C1 segment of cervical spinal cord (tissue), 14 donors: ENCODE measurements at regions not wholly inside any gene's neighbourhood (a gene's known extent, or its start where the extent isn't known, plus 50 kb on each side); places are given as distances from the start of the nearest gene placed in this dataset.

Experiments
- DNase-seq, 14 donors: peaks; one replicate each; lab custom pipeline; 2025; lab: John Stamatoyannopoulos, UW

DNA sequence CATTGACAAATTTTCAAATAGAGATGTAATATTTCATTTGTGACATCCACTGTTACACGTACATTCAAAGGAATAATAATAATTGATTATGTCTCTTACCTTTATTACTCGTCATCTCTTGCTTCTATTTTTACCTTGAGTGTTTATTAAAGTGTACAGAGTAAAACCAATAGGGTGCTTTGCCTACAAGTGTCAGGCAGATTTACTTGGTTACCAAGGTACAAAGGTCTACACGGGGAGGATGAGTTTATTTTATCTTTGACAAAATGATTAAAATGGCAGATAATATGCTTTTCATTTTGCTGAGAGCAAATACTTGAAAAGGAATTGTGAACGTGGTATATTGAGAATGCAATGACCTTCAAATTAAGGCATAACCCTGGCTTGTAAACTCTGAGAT, 137.8 kb upstream of the SOX5 start:
- no peak for DNase-seq

DNA sequence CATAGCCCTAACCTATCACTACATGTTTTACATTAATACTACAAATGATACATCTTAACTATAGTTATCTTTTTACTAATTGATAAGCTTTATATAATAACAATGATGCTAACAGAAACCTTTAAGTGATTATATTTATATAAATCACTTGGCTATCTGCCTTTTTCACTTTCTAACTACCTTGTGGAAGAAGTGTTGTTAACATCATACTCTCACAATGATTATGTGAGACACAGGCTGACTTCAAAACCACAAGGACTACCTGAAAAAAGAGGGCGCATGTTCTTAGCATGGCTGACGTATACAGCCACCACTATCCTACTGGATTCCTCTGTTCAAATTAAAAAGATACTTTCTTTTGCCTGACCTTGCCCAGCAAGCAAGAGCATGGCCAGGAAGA, 135.3 kb upstream of the SOX5 start:
- no peak for DNase-seq

DNA sequence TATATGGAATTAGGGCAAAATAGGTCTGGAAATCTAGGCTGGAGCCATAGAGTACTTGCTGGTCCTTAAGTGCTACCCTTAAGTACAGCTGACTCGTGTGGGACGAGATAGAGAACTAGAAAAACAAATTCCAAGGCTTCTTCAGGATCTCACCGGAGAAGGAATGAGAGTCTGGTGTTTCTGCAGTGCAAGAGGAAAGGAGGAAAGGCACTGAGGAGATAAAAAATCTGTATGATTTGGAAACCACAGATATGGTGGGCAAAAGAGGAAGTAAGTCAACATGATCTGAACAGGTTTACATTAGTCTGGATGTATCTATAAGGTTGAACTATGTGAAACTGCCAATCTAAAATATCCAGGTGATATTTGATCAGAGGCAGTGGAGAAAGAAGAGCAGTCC, 134.4 kb upstream of the SOX5 start:
- DNase-seq: no peak

DNA sequence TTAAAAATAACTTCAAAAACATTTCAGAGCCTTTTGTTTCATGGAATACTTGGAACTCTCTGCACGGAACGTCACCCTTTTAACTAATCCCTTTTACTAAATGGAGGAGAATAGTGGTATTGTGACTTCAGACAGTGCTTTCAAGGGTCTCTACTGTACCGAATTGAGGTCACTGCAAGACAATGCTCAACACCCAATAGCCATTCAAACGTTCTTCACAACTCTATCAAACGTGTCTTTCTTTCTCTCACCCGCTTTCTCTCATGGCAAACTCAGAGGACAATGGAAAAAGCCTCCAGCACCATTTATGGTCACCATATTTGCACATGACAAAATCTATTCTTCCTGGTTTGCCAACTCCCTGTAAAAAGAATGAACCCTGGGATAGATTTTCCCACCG, 132.1 kb upstream of the SOX5 start:
- no peak for DNase-seq

DNA sequence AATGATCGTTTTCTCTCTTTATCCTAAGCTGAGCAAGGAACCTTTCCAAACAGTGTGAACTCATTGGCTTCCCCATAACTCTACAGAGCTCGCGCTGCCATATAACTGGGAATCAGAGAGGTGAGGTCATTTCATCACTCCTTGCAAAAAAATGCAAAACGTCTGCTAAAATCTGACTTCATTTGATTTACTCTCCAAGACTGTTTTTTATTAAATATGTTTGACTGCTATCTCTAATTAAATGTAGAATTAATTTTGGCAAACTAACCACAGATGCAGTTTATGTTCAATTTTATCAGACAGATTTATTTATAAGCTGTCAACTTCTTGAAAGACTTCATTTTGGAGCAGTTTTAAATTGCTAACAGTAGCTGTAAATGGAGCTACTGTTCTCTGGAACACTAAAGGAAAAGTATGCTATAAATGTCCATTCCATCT, 131.6 kb upstream of the SOX5 start:
- no peak for DNase-seq

DNA sequence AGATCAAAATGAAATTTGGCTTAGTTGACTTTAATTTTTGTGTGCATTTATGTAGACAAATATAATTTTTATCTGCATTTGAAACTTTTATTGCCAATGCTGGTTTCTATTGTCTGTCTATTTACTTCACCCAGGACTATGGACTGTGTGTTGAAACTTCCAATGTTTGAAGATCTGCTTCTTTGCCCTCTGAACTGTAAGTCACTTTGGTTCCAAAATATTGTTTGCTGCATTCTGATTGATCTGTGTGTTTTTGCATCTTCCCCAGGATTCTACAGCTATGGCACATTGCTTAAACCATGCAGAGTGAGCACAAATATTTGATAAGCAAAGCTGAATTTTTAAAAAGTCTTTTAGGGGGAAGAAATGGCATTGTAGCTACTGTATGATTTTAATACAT, 131.0 kb upstream of the SOX5 start:
- DNase-seq: no peak

DNA sequence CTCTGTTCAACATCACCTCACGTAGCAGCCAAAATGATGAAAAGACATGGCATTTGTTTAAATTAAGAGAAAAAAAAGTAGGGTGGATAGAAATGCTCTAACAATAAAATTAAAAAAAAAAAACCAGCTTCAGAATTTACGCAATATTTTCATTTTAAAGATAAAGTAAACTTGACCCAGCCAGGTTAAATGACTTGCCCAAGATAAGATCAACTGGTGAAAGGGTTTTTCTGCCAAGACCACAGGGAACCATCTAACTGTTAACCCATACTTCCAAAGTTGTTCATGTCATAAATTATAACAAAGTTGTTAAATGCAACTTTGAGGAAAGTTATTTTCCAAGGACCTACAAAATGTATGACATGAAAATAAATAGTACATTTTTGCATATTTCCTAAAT, 129.6 kb upstream of the SOX5 start:
- no peak for DNase-seq

DNA sequence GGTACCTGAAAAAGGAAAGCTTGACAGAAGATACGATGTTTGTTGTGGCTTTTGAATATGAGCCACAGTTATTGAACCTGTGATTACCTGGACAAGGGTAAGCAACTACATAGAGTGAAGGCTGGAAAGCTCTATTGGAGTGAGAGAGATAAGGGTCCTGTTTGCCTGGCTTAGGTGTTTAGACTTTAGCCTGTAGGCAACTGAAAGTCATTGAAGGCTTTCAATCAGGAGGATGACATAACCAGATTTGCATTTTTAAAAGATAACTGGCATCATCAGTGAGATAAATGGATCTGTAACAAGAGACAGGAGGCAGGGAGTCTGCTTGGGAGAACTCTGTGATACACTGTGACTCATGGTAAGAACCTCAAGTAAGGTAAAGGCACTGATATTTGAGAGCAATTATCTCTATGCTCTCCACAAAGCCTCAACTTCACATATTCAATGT, 128.9 kb upstream of the SOX5 start:
- no peak for DNase-seq

DNA sequence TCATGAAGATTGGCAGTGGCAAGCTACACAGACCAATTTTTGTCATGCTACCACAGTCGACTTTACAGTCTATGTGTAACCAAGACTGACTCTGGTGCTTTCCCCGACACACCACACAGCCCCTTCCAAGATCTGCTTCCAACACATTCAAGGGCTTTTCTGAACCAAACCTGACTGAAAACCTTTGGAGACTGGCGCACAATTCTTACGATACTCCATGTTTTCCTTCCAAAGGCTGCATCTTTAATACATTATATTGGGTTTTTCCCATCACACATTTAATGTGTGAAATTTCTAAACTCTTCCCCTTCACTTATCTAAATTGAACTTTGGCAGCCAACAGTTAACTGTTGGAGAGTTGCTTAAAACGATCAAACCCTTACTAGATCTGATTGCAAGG, 127.7 kb upstream of the SOX5 start:
- DNase-seq: no peak

DNA sequence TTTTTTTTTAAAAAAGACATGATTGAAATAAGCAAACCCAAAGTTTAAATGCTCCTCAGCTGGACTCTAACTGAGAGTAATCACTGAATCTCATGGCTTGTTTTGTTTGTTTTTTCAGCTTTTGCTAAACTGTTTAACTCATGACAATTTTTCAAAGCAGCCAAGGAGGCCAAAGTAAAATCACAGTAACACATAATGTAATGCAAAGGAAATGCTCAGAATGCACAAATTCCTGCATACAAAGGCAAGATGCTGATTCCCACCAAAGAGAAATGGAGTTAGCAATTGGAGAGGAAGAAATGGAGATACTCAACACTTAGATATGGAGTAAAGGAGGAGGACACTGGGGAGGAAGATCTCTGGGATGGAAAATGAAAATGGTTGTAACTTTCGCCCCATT, 126.2 kb upstream of the SOX5 start:
- no peak for DNase-seq

DNA sequence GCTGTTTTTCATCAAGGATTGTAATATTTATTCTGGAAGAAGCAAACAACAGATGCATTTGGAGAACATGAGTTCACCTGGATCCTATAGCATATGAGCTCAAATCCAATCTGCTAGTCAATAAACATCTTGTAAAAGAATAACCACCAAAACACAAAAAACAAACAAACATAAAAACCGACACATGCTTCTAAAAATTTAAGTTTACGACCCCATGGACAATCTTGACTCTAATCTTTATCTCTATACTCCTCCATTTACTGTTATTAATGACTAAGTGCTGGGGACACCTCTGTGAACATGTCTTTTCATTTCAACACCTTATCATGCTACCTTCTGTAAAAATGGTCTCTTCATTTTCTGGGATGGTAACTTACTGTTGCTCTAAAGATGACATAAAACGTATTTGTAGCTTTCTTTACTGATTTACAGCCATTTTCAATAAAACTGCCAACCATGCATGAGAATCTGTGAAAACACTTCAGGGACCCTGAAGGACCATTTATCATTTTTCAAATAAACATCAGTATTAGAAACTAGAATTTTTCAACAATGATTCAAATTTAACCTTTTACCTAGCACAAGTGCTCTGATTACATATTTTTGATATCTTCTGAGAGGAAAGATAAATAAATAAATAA, 123.8 kb upstream of the SOX5 start:
- no peak for DNase-seq

DNA sequence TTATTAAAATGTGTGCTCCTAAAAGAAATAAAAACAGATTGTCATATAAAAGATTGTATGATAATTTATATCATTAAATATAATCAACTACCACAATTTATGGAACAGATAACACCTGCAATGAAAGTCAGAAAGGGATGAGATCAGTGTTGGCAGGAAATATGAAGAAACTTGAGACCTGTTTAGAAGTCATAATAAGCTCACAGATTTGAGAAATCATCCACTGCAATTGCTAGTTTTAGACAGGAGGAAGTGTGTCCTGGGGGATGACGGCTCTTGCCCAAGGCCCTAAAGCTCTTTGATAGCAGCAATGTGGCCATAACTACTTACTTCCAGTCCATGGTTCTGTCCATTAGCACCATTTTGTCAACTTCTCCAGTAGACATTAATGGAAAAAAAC, 122.8 kb upstream of the SOX5 start:
- DNase-seq: no peak

DNA sequence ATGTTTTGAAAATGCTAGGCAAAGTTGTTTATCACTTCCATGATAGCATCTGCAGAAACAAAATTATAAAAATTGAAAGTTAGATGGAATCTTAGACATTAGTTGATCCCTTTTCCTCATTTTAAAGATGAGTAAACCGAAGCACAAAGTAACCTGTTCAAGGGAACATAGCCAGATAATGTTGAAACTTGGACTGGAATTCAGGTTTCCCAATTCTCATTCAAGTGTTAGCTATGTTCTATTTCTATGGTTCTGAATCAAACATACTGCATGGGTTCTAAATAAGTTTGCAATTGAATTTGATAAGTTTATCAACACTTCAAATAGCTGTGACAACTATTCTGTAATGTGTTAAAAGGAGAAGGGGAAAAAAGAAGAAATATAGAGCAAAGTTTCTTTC, 122.4 kb upstream of the SOX5 start:
- DNase-seq: no peak

DNA sequence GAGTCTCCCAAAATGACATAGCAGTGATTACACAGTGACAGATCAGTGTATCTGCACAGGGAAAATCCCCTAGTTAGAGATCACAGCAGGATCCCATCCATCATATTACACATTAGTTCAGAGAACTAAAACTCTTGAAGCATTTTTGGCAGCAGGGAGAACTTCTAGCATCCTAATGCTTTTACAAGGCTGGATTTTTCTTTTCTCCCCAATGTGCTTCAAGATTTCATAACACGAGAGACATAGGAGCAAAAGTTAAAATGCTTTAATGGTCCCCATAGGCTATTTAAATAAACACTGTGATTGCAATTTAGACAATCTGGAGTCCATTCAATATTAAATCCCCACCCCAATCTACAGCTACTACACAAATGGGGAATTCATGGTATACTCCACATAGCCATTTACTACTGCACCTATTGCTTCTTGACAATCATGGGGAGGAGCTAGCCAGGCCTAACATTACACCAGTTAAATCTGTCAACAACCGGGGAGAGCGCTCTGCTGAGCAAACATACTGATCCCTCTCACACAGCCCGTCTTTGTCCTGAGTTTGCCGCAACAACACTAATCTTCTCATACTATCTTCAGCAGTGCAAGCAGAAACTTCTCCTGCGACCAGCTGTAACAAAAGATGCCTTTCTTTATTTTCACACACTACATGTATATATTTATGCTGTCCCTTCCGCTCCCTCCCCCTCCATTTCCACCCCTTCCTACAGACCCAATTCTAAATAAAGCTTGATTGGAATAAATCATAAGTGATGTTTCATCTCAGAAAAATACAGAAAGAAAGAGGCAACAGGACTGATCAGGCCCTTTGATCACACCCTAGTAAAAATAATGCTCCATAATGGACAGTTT, 120.3 kb upstream of the SOX5 start:
- DNase-seq: no peak

DNA sequence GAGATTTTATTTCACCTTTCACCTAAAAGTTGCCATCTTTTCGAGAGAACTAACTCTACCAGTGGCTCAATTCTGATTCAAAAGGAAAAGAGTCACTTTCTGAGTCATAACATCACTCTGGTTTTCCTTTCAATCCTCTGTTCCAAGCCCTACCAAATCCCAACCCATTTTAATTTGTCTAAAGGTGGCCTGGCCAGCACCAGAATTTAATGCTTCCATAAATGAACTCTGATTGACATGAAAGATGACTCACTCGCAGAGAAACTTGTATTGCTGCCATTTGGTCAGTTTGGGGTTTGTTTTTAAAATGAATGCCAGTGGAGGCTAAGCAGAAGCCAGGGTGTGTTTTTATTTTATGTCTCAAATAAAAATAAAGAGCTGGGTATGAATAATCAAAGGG, 117.4 kb upstream of the SOX5 start:
- peak in 1 of 14 donors; percentile 4 for DNase-seq

DNA sequence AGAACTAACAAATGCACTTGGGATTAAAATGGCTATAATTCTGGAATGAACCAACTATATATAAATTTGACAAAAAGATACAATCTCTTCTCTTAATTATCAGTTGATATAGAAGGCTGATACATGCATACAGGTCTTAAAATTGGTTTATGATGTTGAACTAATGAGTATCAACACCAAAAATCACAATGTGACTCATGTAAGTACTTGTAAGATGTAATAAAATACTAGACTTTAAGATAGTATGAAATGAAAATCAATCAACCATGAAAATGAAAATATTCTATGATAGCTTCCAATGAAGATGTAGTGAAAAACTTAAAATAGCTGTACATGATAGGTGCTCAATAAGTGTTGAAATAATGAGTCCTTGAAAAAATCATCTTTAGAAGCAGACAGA, 116.6 kb upstream of the SOX5 start:
- no peak for DNase-seq

DNA sequence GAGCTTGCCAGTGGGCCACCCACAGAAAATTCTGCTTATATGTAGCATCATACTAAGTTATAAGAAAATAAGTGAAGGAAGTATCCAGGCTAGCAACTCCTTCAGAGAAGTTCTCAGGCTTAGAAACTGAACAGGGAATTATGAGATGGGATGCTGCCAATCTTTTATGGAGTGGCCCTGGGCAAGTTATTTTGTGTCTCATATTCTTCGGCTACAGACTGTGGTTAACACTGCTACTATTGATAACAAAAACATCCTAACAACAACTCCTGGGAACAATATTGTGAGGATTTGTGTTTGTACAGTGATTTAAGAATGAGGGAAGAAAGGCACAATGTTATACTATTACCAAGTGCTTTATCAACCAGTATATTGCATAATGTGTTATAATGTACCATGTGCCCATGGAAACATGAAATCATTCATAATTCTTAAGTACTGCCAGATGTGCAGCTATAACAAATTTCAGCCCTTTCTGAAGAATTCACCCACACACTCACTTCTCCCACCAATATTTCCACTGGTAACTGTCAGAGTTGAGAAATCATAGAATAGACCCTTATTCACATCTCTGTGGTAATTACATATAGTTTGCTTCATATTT, 113.3 kb upstream of the SOX5 start:
- DNase-seq: no peak

DNA sequence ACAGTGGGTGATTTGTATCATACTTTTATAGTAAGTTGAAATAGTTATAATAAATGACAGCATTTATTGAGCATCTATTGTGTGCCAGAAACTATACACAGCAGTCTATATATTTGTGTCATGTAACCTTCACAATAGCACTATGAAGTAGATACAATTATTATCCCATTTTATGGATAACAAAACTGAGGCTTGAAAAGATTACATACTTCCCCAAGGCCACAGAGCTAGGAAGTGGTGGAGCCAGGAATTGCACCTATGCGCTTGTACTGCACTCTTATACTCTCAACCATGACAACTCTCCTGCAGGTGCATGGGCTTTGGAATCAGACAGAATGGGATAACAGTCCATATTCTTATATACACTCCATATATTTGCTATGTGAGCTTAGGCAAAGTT, 110.6 kb upstream of the SOX5 start:
- DNase-seq: no peak

DNA sequence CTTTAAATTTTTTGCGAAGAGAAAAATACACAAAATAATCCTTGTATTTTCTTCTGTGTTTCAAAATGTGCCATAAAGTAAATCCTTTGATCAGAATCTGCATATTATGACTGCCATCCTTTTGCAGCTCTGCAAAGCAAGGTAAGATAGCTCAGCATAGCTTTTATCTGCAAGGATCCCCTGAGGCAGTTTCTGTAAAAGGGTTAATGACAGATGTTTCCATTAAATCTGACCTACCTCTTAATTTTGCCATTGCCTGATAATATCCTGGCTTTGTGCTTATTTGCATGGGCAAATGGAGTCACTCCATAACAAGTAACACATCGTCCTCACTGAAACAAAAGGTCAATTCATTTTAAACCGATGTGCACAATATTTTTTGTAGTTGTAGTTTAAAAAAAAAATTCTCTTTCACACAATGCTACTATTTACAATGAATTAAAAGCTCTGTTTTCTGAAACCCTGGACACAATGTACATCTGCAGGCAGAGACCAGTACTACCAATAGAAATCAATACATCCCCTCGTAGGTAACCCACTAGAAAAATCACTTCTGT, 108.5 kb upstream of the SOX5 start:
- no peak for DNase-seq

DNA sequence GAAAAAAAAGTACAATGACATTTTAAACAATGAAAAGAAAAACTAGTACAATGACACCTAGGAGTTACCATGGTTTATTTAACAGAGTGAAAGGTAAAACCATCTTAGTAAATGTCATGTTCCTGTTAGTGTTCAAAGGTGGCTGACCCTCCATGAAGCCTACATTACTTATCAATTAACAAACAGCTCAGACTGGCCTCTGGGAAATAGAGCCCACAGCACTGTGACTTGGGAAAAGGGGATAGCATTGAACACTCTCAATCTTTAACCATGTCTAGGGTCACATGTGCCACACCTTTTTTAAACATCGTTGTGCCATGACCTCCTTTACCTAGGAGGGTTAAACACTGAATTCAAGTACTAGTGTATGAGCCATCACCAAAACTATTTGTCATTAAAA, 106.3 kb upstream of the SOX5 start:
- DNase-seq: no peak

DNA sequence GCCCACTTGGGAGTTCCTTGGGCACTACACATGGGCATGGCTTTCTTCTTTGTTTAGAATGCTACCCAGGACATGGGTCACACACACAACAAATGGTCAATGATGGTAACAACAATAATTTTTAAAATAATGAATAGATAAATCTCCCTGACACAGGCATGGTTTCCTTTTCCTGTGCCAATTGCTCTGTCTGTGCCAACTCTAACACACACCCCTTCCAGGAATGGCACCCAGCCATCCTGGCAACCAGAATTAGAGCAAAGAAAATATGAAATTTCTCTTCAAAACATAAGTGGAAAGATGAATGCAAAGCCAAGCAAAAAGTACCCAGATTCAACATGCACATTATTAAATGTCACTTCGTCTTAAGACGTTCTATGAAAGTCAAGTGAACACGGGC, 104.9 kb upstream of the SOX5 start:
- DNase-seq: no peak

DNA sequence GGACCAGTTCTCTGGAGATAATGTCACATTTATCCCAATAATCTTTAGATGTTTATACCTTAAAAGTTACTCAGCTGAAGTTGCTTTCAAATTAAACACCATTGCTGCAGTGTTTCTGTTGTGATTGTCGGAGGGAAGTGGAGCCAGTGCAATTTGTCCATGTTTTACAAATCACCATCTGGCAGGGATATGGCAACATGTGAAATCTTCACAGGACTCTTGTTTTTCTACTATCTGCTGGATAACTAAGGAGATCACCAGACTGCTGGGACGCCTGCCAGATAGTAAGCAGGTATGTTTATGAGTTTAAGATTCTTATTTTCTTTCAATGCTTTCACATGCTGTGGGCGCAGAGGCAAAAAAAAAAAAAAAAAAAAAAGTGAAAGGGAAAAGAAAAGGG, 100.3 kb upstream of the SOX5 start:
- DNase-seq: no peak

DNA sequence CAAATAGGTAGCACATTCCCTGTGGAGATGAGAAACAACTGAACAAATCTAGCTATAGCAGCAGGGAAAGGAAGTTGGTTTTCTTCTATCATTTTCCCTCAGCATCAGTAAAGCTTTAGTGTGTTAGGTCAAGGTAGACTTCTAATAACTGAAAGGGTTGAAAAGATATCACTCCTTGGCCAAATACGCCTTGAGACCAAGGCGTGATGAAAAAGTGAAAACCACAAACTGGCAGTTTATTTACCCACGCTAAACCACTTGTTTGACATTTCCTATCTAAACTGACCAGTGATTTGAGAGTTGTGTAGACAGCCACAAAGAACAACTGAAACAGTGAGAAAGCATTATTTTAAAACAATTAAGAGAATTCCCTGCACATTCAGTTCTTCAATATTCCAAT, 99.6 kb upstream of the SOX5 start:
- DNase-seq: no peak
